ENCODE measurements at regions not wholly inside any gene's neighbourhood (a gene's known extent, or its start where the extent isn't known, plus 50 kb on each side); places are given as distances from the start of the nearest gene placed in this dataset.

DNA sequence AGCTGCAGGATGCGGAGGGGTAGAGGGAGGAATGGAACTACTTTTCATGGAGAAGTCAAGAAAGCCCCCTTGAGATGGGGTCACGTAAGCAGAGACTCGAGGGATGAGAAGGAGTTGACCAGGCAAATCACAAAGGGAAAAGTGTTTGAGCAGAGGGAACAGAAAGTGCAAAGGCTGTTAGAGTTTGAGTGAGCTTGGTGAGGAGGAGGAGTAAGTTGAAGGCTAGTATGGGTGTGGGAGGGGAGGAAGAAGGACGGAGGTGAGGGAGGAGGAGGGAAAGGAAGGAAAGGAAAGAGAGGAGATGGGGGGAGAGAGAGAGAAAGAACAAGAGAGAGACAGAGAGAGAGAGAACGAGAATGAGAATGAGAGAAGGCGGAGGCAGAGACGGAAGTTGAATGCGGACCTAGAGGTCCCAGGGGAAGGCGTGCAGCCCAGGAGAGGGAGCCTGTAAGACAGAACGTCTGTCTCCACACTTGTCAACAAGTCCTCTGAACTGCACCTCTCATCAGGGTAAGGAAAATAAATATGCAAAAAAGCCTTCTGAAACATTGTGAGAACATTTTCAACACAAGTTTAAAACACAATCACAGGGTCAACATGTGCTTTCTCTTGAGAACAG, 279.8 kb upstream of the EEF2KMT start:
- Histone ChIP-seq H3K9ac (replicated peaks; ENCODE audit: extremely low read depth, insufficient read depth, low read length) (no peak overlapping the region), H3K36me3 (ENCODE audit: control insufficient read depth in 2 of 2, extremely low read depth in 1 of 2, insufficient read depth in 2 of 2, low read length in 2 of 2) (no peaks in the 10 kb centered on the region), H3K79me2 (ENCODE audit: control insufficient read depth, insufficient read depth, low read length) (no peaks in the 10 kb centered on the region), H3K4me2 (ENCODE audit: insufficient read depth, low read length) (no peak overlapping the region), H3K9me3 (replicated peaks; ENCODE audit: control insufficient read depth, insufficient read depth, low read length) (peaks cover 2% of the 10 kb centered on the region), H3K4me1 (ENCODE audit: control insufficient read depth, extremely low read depth, insufficient read depth, low read length) (no peaks in the 10 kb centered on the region), H4K20me1 (replicated peaks; ENCODE audit: control insufficient read depth, extremely low read depth, insufficient read depth, low read length) (no peaks in the 10 kb centered on the region), H2AFZ (ENCODE audit: low read depth, low read length) (no peak overlapping the region), H3K4me3 (replicated peaks in 1 of 3; ENCODE audit: insufficient read depth in 1 of 3, low read depth in 1 of 3, low read length in 3 of 3) (no peak overlapping the region), H3K9me1 (replicated peaks; ENCODE audit: control insufficient read depth, extremely low read depth, insufficient read depth, low read length) (no peaks in the 10 kb centered on the region), H3K27ac (ENCODE audit: insufficient read depth, low read depth, low read length) (no peak overlapping the region), H3K27me3 (ENCODE audit: control insufficient read depth in 2 of 2, insufficient read depth in 2 of 2, low read length in 2 of 2) (no peaks in the 10 kb centered on the region)
- intact Hi-C loops (cut with micrococcal nuclease): no loop called here
- TF ChIP-seq FOS (IDR thresholded peaks at IDR 0.05; ENCODE audit: borderline replicate concordance, insufficient read depth, low read length) (no peak), MYC (IDR thresholded peaks at IDR 0.05; ENCODE audit: low read depth, low read length) (no peak), GATA2 (IDR thresholded peaks at IDR 0.05; ENCODE audit: insufficient read depth, insufficient read length, low read depth, low read length) (no peak), POLR2AphosphoS5 (IDR thresholded peaks at IDR 0.05; ENCODE audit: insufficient read depth, low read depth, low read length) (no peak), JUN (IDR thresholded peaks at IDR 0.05; ENCODE audit: borderline replicate concordance, insufficient read depth, insufficient read length, low read depth) (no peak), POLR2A (IDR thresholded peaks at IDR 0.05; ENCODE audit: low read depth, low read length) (no peak), CTCF (IDR thresholded peaks at IDR 0.05; ENCODE audit: extremely low read depth in 1 of 2, insufficient read depth in 1 of 2, low read depth in 1 of 2, low read length in 2 of 2) (no peak), EZH2 (IDR thresholded peaks at IDR 0.05; ENCODE audit: borderline replicate concordance, low read depth, low read length, severe bottlenecking) (no peak)
- TF ChIP-seq, protein P1, sequence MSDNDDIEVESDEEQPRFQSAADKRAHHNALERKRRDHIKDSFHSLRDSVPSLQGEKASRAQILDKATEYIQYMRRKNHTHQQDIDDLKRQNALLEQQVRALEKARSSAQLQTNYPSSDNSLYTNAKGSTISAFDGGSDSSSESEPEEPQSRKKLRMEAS (IDR thresholded peaks at IDR 0.05; ENCODE audit: insufficient read depth, insufficient read length): no peak
- dilution Hi-C loops (cut with MboI; ENCODE audit: extremely low pct_ligation_motif_present, low sequenced_read_pairs): no loop called here
- ChIA-PET POLR2A (no interaction called here), CTCF (no interaction called here)
- DNase-seq (ENCODE audit: low read depth, low spot score): no peak
- BruUV-seq (replicated peaks): no TSS peak
- no peak for FAIRE-seq
